ENCODE measurements at regions not wholly inside any gene's neighbourhood (a gene's known extent, or its start where the extent isn't known, plus 50 kb on each side); places are given as distances from the start of the nearest gene placed in this dataset.

DNA sequence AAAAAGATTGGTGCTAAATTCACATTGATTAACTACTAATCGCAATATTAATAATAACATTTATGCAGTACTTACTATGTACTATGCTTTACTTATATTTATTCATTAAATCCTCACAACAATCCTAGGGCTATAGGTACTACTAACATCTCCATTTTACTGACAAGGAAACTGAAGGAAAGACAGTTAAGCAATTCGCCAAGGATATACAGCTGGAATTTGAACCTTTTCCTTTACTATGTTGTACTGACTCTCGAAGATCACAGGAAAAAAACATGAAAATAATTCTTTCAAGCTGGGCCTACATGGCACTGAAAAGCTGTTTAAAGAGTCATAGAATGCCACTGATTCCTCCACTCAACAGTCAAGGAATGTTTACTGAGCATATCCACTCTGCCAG is 185.4 kb downstream of the IPMK start:
- H3K4me1 ChIP-seq (ENCODE audit: low read length): no peaks in the 10 kb centered on the region
- no peaks in the 10 kb centered on the region for H3K9me3 ChIP-seq (ENCODE audit: low read length)
- H3K9me2 ChIP-seq (replicated peaks; ENCODE audit: insufficient read depth, low read length): no peaks in the 10 kb centered on the region
- no peak overlapping the region for H3K4me2 ChIP-seq (ENCODE audit: low read depth, low read length, poor library complexity, severe bottlenecking)
- no peak overlapping the region for H3K4me3 ChIP-seq (ENCODE audit: low read length)
- no peaks in the 10 kb centered on the region for H3K36me3 ChIP-seq (ENCODE audit: insufficient read depth, low read length)
- H2AFZ ChIP-seq (ENCODE audit: low read length): no peak overlapping the region
- no peak overlapping the region for H3K9ac ChIP-seq (ENCODE audit: low read length)
- no peak overlapping the region for H3K27ac ChIP-seq (ENCODE audit: low read length)
- DNase-seq: no peak
- H3K79me2 ChIP-seq (ENCODE audit: low read length): no peaks in the 10 kb centered on the region
- no peaks in the 10 kb centered on the region for H4K20me1 ChIP-seq (ENCODE audit: insufficient read depth, low read depth, low read length)
- no peaks in the 10 kb centered on the region for H3K27me3 ChIP-seq (ENCODE audit: low read length)

- Histone ChIP-seq H3K4me3 (ENCODE audit: low read length) (no peak overlapping the region), H3K9me2 (replicated peaks; ENCODE audit: insufficient read depth, low read length) (no peaks in the 10 kb centered on the region), H3K9me3 (ENCODE audit: low read length) (no peaks in the 10 kb centered on the region), H4K20me1 (ENCODE audit: insufficient read depth, low read depth, low read length) (no peaks in the 10 kb centered on the region), H3K4me1 (ENCODE audit: low read length) (no peaks in the 10 kb centered on the region), H3K36me3 (ENCODE audit: insufficient read depth, low read length) (no peaks in the 10 kb centered on the region), H3K79me2 (ENCODE audit: low read length) (no peaks in the 10 kb centered on the region), H3K27me3 (ENCODE audit: low read length) (no peaks in the 10 kb centered on the region), H3K27ac (ENCODE audit: low read length) (no peak overlapping the region), H3K4me2 (ENCODE audit: low read depth, low read length, poor library complexity, severe bottlenecking) (no peak overlapping the region), H2AFZ (ENCODE audit: low read length) (no peak overlapping the region), H3K9ac (ENCODE audit: low read length) (no peak overlapping the region)
- DNase-seq: no peak
These were observed 186.3 kb downstream of the IPMK start for GRCh38 chr10:58081353-58081752.

- H3K4me1 ChIP-seq (ENCODE audit: low read length): no peaks in the 10 kb centered on the region
- no peak for DNase-seq
- H3K4me2 ChIP-seq (ENCODE audit: low read depth, low read length, poor library complexity, severe bottlenecking): no peak overlapping the region
- H3K36me3 ChIP-seq (ENCODE audit: insufficient read depth, low read length): no peaks in the 10 kb centered on the region
- no peaks in the 10 kb centered on the region for H3K9me3 ChIP-seq (ENCODE audit: low read length)
- no peaks in the 10 kb centered on the region for H3K27me3 ChIP-seq (ENCODE audit: low read length)
- H2AFZ ChIP-seq (ENCODE audit: low read length): no peak overlapping the region
- H3K9me2 ChIP-seq (replicated peaks; ENCODE audit: insufficient read depth, low read length): no peaks in the 10 kb centered on the region
- no peaks in the 10 kb centered on the region for H4K20me1 ChIP-seq (ENCODE audit: insufficient read depth, low read depth, low read length)
- H3K4me3 ChIP-seq (ENCODE audit: low read length): no peak overlapping the region
- no peaks in the 10 kb centered on the region for H3K79me2 ChIP-seq (ENCODE audit: low read length)
- no peak overlapping the region for H3K9ac ChIP-seq (ENCODE audit: low read length)
- H3K27ac ChIP-seq (ENCODE audit: low read length): no peak overlapping the region
These were observed 188.2 kb downstream of the IPMK start for GRCh38 chr10:58079461-58079860.

GRCh38 chr10:58072634-58073033 is 195.1 kb downstream of the IPMK start:
- Histone ChIP-seq H3K79me2 (ENCODE audit: low read length) (no peaks in the 10 kb centered on the region), H3K9me2 (replicated peaks; ENCODE audit: insufficient read depth, low read length) (no peaks in the 10 kb centered on the region), H3K27ac (ENCODE audit: low read length) (no peak overlapping the region), H3K27me3 (ENCODE audit: low read length) (no peaks in the 10 kb centered on the region), H3K4me2 (ENCODE audit: low read depth, low read length, poor library complexity, severe bottlenecking) (no peak overlapping the region), H2AFZ (ENCODE audit: low read length) (no peak overlapping the region), H3K4me3 (ENCODE audit: low read length) (no peak overlapping the region), H3K9ac (ENCODE audit: low read length) (no peak overlapping the region), H3K36me3 (ENCODE audit: insufficient read depth, low read length) (no peaks in the 10 kb centered on the region), H3K9me3 (ENCODE audit: low read length) (no peaks in the 10 kb centered on the region), H3K4me1 (ENCODE audit: low read length) (no peaks in the 10 kb centered on the region), H4K20me1 (ENCODE audit: insufficient read depth, low read depth, low read length) (no peaks in the 10 kb centered on the region)
- no peak for DNase-seq

DNA sequence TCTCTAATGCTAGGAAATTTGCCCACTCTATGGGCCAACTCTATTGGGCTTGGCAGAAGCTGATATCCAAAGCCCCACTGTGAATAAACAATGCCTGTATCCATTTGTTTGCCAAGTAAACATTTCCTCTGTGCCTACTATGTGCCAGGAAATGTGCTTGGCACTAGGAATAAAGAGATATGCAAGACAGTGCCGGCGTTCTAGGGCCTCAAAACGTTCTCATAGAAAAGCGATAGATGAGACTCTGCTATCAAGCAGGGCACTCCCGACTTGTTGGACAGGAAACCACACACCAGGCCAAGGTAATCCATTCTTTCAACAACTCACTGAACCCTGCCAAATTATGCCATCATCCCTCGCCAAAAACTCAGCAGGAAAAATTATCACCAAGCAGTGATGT is 196.7 kb downstream of the IPMK start:
- Histone ChIP-seq H3K36me3 (ENCODE audit: insufficient read depth, low read length) (no peaks in the 10 kb centered on the region), H2AFZ (ENCODE audit: low read length) (no peak overlapping the region), H3K9me2 (replicated peaks; ENCODE audit: insufficient read depth, low read length) (no peaks in the 10 kb centered on the region), H3K79me2 (ENCODE audit: low read length) (no peaks in the 10 kb centered on the region), H3K4me1 (ENCODE audit: low read length) (no peaks in the 10 kb centered on the region), H3K27ac (ENCODE audit: low read length) (no peak overlapping the region), H3K27me3 (ENCODE audit: low read length) (no peaks in the 10 kb centered on the region), H3K9ac (ENCODE audit: low read length) (no peak overlapping the region), H3K4me2 (ENCODE audit: low read depth, low read length, poor library complexity, severe bottlenecking) (no peak overlapping the region), H3K9me3 (ENCODE audit: low read length) (no peaks in the 10 kb centered on the region), H3K4me3 (ENCODE audit: low read length) (no peak overlapping the region), H4K20me1 (ENCODE audit: insufficient read depth, low read depth, low read length) (no peaks in the 10 kb centered on the region)
- no peak for DNase-seq

- Histone ChIP-seq H3K9me3 (ENCODE audit: low read length) (no peaks in the 10 kb centered on the region), H3K36me3 (ENCODE audit: insufficient read depth, low read length) (no peaks in the 10 kb centered on the region), H3K27me3 (ENCODE audit: low read length) (no peaks in the 10 kb centered on the region), H3K4me1 (ENCODE audit: low read length) (no peaks in the 10 kb centered on the region), H3K9ac (ENCODE audit: low read length) (no peak overlapping the region), H3K27ac (ENCODE audit: low read length) (no peak overlapping the region), H4K20me1 (ENCODE audit: insufficient read depth, low read depth, low read length) (no peaks in the 10 kb centered on the region), H2AFZ (ENCODE audit: low read length) (no peak overlapping the region), H3K4me3 (ENCODE audit: low read length) (no peak overlapping the region), H3K79me2 (ENCODE audit: low read length) (no peaks in the 10 kb centered on the region), H3K9me2 (replicated peaks; ENCODE audit: insufficient read depth, low read length) (no peaks in the 10 kb centered on the region), H3K4me2 (ENCODE audit: low read depth, low read length, poor library complexity, severe bottlenecking) (no peak overlapping the region)
- no peak for DNase-seq
These were observed 198.9 kb downstream of the IPMK start for GRCh38 chr10:58068809-58069208.

DNA sequence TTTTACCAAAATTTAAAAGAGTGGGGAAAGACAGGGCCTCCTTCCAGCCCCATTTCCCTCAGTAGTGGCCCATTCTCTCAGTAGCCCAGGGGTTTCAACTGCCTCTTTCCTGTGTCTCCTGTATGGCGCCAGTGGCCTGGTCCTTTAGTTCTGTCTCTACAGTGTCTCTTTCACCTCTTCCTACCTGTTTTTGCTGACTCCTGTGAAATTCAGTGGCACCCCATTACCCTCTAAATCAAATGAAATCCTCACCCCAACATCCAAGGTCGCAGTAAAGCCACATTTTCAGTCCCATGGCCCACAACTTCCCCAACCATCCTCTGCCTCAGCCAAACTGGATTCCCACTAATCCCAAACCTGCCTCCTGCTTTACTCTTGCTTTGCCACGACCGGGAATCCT is 200.7 kb downstream of the IPMK start:
- no peaks in the 10 kb centered on the region for H3K9me3 ChIP-seq (ENCODE audit: low read length)
- no peak for DNase-seq
- no peaks in the 10 kb centered on the region for H3K4me1 ChIP-seq (ENCODE audit: low read length)
- no peak overlapping the region for H2AFZ ChIP-seq (ENCODE audit: low read length)
- no peak overlapping the region for H3K9ac ChIP-seq (ENCODE audit: low read length)
- H3K4me2 ChIP-seq (ENCODE audit: low read depth, low read length, poor library complexity, severe bottlenecking): no peak overlapping the region
- no peaks in the 10 kb centered on the region for H3K79me2 ChIP-seq (ENCODE audit: low read length)
- no peak overlapping the region for H3K27ac ChIP-seq (ENCODE audit: low read length)
- no peaks in the 10 kb centered on the region for H3K27me3 ChIP-seq (ENCODE audit: low read length)
- H3K4me3 ChIP-seq (ENCODE audit: low read length): no peak overlapping the region
- H3K36me3 ChIP-seq (ENCODE audit: insufficient read depth, low read length): no peaks in the 10 kb centered on the region
- no peaks in the 10 kb centered on the region for H4K20me1 ChIP-seq (ENCODE audit: insufficient read depth, low read depth, low read length)
- no peaks in the 10 kb centered on the region for H3K9me2 ChIP-seq (replicated peaks; ENCODE audit: insufficient read depth, low read length)

- no peaks in the 10 kb centered on the region for H3K9me3 ChIP-seq (ENCODE audit: low read length)
- DNase-seq: no peak
- no peaks in the 10 kb centered on the region for H3K4me1 ChIP-seq (ENCODE audit: low read length)
- H3K9me2 ChIP-seq (replicated peaks; ENCODE audit: insufficient read depth, low read length): no peaks in the 10 kb centered on the region
- H3K27ac ChIP-seq (ENCODE audit: low read length): no peak overlapping the region
- no peak overlapping the region for H3K4me2 ChIP-seq (ENCODE audit: low read depth, low read length, poor library complexity, severe bottlenecking)
- no peak overlapping the region for H3K9ac ChIP-seq (ENCODE audit: low read length)
- H3K27me3 ChIP-seq (ENCODE audit: low read length): no peaks in the 10 kb centered on the region
- H3K4me3 ChIP-seq (ENCODE audit: low read length): no peak overlapping the region
- no peaks in the 10 kb centered on the region for H4K20me1 ChIP-seq (ENCODE audit: insufficient read depth, low read depth, low read length)
- no peaks in the 10 kb centered on the region for H3K79me2 ChIP-seq (ENCODE audit: low read length)
- no peaks in the 10 kb centered on the region for H3K36me3 ChIP-seq (ENCODE audit: insufficient read depth, low read length)
- no peak overlapping the region for H2AFZ ChIP-seq (ENCODE audit: low read length)
These were observed 201.6 kb downstream of the IPMK start for GRCh38 chr10:58066126-58066525.

DNA sequence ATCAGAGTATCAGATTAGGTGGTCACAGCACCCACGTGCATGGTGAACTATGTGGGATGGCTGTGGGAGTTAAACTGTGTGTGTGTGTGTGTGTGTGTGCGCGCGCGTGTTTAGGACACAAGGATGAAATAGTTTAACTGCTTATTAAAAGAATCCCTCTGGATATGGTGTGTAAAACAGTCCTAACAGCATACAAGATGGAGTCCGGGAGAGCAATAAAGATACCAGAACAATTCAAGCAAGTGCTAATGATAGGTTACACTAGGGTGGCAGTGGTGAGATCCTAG is 202.2 kb downstream of the IPMK start:
- H4K20me1 ChIP-seq (ENCODE audit: insufficient read depth, low read depth, low read length): no peaks in the 10 kb centered on the region
- H3K27ac ChIP-seq (ENCODE audit: low read length): no peak overlapping the region
- H3K9ac ChIP-seq (ENCODE audit: low read length): no peak overlapping the region
- H3K4me1 ChIP-seq (ENCODE audit: low read length): no peaks in the 10 kb centered on the region
- H3K36me3 ChIP-seq (ENCODE audit: insufficient read depth, low read length): no peaks in the 10 kb centered on the region
- H3K4me3 ChIP-seq (ENCODE audit: low read length): no peak overlapping the region
- no peak overlapping the region for H2AFZ ChIP-seq (ENCODE audit: low read length)
- no peak overlapping the region for H3K4me2 ChIP-seq (ENCODE audit: low read depth, low read length, poor library complexity, severe bottlenecking)
- no peaks in the 10 kb centered on the region for H3K27me3 ChIP-seq (ENCODE audit: low read length)
- H3K79me2 ChIP-seq (ENCODE audit: low read length): no peaks in the 10 kb centered on the region
- DNase-seq: no peak
- H3K9me3 ChIP-seq (ENCODE audit: low read length): no peaks in the 10 kb centered on the region
- H3K9me2 ChIP-seq (replicated peaks; ENCODE audit: insufficient read depth, low read length): no peaks in the 10 kb centered on the region
